GM23338 (cell line): ENCODE measurements at regions not wholly inside any gene's neighbourhood (a gene's known extent, or its start where the extent isn't known, plus 50 kb on each side); places are given as distances from the start of the nearest gene placed in this dataset.

Experiments
- ATAC-seq: fragments of 200-7000 bp; cut with Tn5 transposase; 3 replicates; pipeline ENCODE4 v1.9.1; 2020
- DNase-seq: peaks from one replicate; pipeline ENCODE4 v3.0.0-alpha.2; 2015; ENCODE audit warnings: low spot score
- H2AFZ ChIP-seq: fragments of 200-600 bp; sonication (generic); 2 replicates; pipeline ENCODE4 v1.8.0; 2016; ENCODE audit warnings: antibody characterized with exemption, mild to moderate bottlenecking, moderate library complexity
- H3F3A ChIP-seq: fragments of 200-600 bp; sonication (generic); replicated peaks from 2 replicates; pipeline ENCODE4 v1.8.0; 2017; ENCODE audit warnings: antibody characterized with exemption, mixed run types, low read depth
- H3K27ac ChIP-seq: fragments of 200-600 bp; sonication (generic); 2 replicates; pipeline ENCODE4 v1.6.1; 2016; ENCODE audit warnings: low read depth
- H3K27me3 ChIP-seq: fragments of 200-600 bp; sonication (generic); 2 replicates; pipeline ENCODE4 v1.8.0; 2016; ENCODE audit warnings: mild to moderate bottlenecking, mixed run types, moderate library complexity; ENCODE audit not compliant: insufficient read depth
- H3K36me3 ChIP-seq: fragments of 200-600 bp; sonication (generic); 2 replicates; pipeline ENCODE4 v1.8.0; 2016; ENCODE audit warnings: mild to moderate bottlenecking; ENCODE audit not compliant: insufficient read depth
- H3K4me1 ChIP-seq: fragments of 200-600 bp; sonication (generic); 2 replicates; pipeline ENCODE4 v1.8.0; 2016; ENCODE audit warnings: mild to moderate bottlenecking, moderate library complexity; ENCODE audit not compliant: insufficient read depth
- H3K4me2 ChIP-seq: fragments of 200-600 bp; sonication (generic); 2 replicates; pipeline ENCODE4 v1.7.1; 2017; ENCODE audit warnings: mixed run types
- H3K4me3 ChIP-seq: fragments of 200-600 bp; sonication (generic); 2 replicates; pipeline ENCODE4 v1.6.1; 2016; ENCODE audit warnings: mixed run types
- H3K79me2 ChIP-seq: fragments of 200-600 bp; sonication (generic); replicated peaks from 2 replicates; pipeline ENCODE4 v1.8.0; 2017; ENCODE audit warnings: mild to moderate bottlenecking; ENCODE audit not compliant: insufficient read depth
- H3K9me2 ChIP-seq: fragments of 200-600 bp; sonication (generic); 2 replicates; pipeline ENCODE4 v1.8.0; 2017; ENCODE audit not compliant: insufficient read depth
- H4K20me1 ChIP-seq: fragments of 200-600 bp; sonication (generic); replicated peaks from 2 replicates; pipeline ENCODE4 v1.8.0; 2017; ENCODE audit warnings: mild to moderate bottlenecking; ENCODE audit not compliant: insufficient read depth
- H3K27ac Mint-ChIP-seq: 2 replicates; pipeline ENCODE4 v1.8.0; 2020; ENCODE audit warnings: inconsistent platforms, mild to moderate bottlenecking, moderate library complexity, mixed read lengths
- H3K27me3 Mint-ChIP-seq: 3 replicates; pipeline ENCODE4 v1.8.0; 2022; ENCODE audit warnings: low read depth, mild to moderate bottlenecking, moderate library complexity, mixed read lengths, inconsistent platforms; ENCODE audit not compliant: insufficient read depth, poor library complexity
- H3K36me3 Mint-ChIP-seq: 3 replicates; pipeline ENCODE4 v1.8.0; 2021; ENCODE audit warnings: low read depth, mild to moderate bottlenecking, inconsistent platforms, moderate library complexity, mixed read lengths
- H3K4me1 Mint-ChIP-seq: 3 replicates; pipeline ENCODE4 v1.8.0; 2020; ENCODE audit warnings: mild to moderate bottlenecking, inconsistent platforms, mixed read lengths
- H3K4me3 Mint-ChIP-seq: 3 replicates; pipeline ENCODE4 v1.8.0; 2021; ENCODE audit warnings: moderate library complexity, mild to moderate bottlenecking, inconsistent platforms, mixed read lengths
- H3K9me3 Mint-ChIP-seq: 3 replicates; pipeline ENCODE4 v1.8.0; 2020; ENCODE audit warnings: moderate library complexity, mild to moderate bottlenecking, inconsistent platforms, mixed read lengths
- CTCF ChIP-seq, 2 experiments: fragments of 200-600 bp in 1 of 2; sonication (generic) in 1 of 2; conservative IDR thresholded peaks; 2 replicates each; pipeline versions ENCODE4 v1.5.1 to v1.6.1; 2016 to 2017; ENCODE audit warnings: antibody characterized with exemption in 2 of 2, low read depth in 2 of 2, mild to moderate bottlenecking in 2 of 2, moderate library complexity in 1 of 2
- ETS1 ChIP-seq: IDR thresholded peaks from 2 replicates; pipeline ENCODE4 v1.6.1; 2016; ENCODE audit warnings: antibody characterized with exemption
- EZH2 ChIP-seq: fragments of 200-600 bp; sonication (generic); IDR thresholded peaks from one replicate; pipeline ENCODE4 v1.8.0; 2017; ENCODE audit warnings: antibody characterized with exemption, mild to moderate bottlenecking, low read depth; ENCODE audit not compliant: unreplicated experiment
- REST ChIP-seq: IDR thresholded peaks from one replicate; pipeline ENCODE4 v1.6.1; 2018; ENCODE audit warnings: antibody characterized with exemption; ENCODE audit not compliant: unreplicated experiment
- STAT1 ChIP-seq: IDR thresholded peaks from one replicate; pipeline ENCODE4 v1.6.1; 2016; ENCODE audit warnings: antibody characterized with exemption; ENCODE audit not compliant: unreplicated experiment
- ZNF462 ChIP-seq: fragments of 250-450 bp; sonication (Bioruptor Pico); IDR thresholded peaks from 2 replicates; pipeline ENCODE4 v1.5.0; 2020; ENCODE audit warnings: mild to moderate bottlenecking, moderate library complexity

GRCh38 chr6:141641406-141641805 lies 491.3 kb upstream of the GJE1 start:
- Mint-ChIP-seq H3K4me1 (no peaks in the 10 kb centered on the region), H3K27me3 (no peaks in the 10 kb centered on the region), H3K27ac (no peak overlapping the region), H3K9me3 (no peaks in the 10 kb centered on the region), H3K36me3 (no peaks in the 10 kb centered on the region), H3K4me3 (no peak overlapping the region)
- no peaks in the 10 kb centered on the region for H3K27me3 ChIP-seq
- no peak overlapping the region for H3K4me2 ChIP-seq
- H4K20me1 ChIP-seq: no peaks in the 10 kb centered on the region
- no peaks in the 10 kb centered on the region for H3K36me3 ChIP-seq
- no peak overlapping the region for H3K4me3 ChIP-seq
- no peak for ATAC-seq
- no peaks in the 10 kb centered on the region for H3K9me2 ChIP-seq
- H3K27ac ChIP-seq: no peak overlapping the region
- no peaks in the 10 kb centered on the region for H3F3A ChIP-seq
- no peak overlapping the region for H2AFZ ChIP-seq
- TF ChIP-seq STAT1 (no peak), REST (no peak), EZH2 (no peak), ZNF462 (CRISPR knock-in tag) (no peak), CTCF (conservative IDR thresholded peaks at IDR 0.05; ENCODE audit: low read depth in 2 of 2) (peak in 1 of 2 experiments; percentile 32; a peak in 2 of 4 replicates), ETS1 (no peak)
- H3K4me1 ChIP-seq: no peaks in the 10 kb centered on the region
- DNase-seq: no peak
- no peaks in the 10 kb centered on the region for H3K79me2 ChIP-seq
